Thoracic aorta (tissue), 2 donors: ENCODE measurements at regions not wholly inside any gene's neighbourhood (a gene's known extent, or its start where the extent isn't known, plus 50 kb on each side); places are given as distances from the start of the nearest gene placed in this dataset.

ENCODE experiments used
- ATAC-seq: fragments of 150-250 bp; one replicate; pipeline ENCODE4 v1.8.0; 2017; ENCODE audit warnings: low read depth; ENCODE audit not compliant: insufficient number of reproducible peaks, low FRiP score
- DNase-seq: peaks from one replicate; pipeline ENCODE4 v3.0.0-alpha.2; 2020; ENCODE audit warnings: low spot score
- H3K27ac ChIP-seq, 2 donors: fragments of 200-600 bp; sonication (generic); 1 replicate in 1 of 2; 2 replicates in 1 of 2; pipeline ENCODE4 v1.5.1; 2016; ENCODE audit warnings: mild to moderate bottlenecking in 2 of 2, moderate library complexity in 2 of 2
- H3K27me3 ChIP-seq: fragments of 200-600 bp; sonication (generic); replicated peaks from 2 replicates; pipeline ENCODE4 v1.6.0; 2016; ENCODE audit warnings: mild to moderate bottlenecking; ENCODE audit not compliant: insufficient read depth
- H3K36me3 ChIP-seq: fragments of 200-600 bp; sonication (generic); one replicate; pipeline ENCODE4 v1.5.1; 2016
- H3K4me1 ChIP-seq, 2 donors: fragments of 200-600 bp; sonication (generic); 1 replicate in 1 of 2; 2 replicates in 1 of 2; pipeline versions ENCODE4 v1.5.1 to v1.6.0; 2016; ENCODE audit warnings: low read depth in 2 of 2, mild to moderate bottlenecking in 1 of 2; ENCODE audit not compliant: control insufficient read depth in 1 of 2
- H3K4me3 ChIP-seq: fragments of 200-600 bp; sonication (generic); 2 replicates; pipeline ENCODE4 v1.5.1; 2016; ENCODE audit warnings: mild to moderate bottlenecking
- H3K9me3 ChIP-seq: fragments of 200-600 bp; sonication (generic); 2 replicates; pipeline ENCODE4 v1.5.1; 2016
- TF ChIP-seq, protein P1 (sequence below): fragments of 200-600 bp; sonication (generic); IDR thresholded peaks from one replicate; pipeline ENCODE4 v1.5.1; 2019; ENCODE audit warnings: antibody characterized with exemption

DNA sequence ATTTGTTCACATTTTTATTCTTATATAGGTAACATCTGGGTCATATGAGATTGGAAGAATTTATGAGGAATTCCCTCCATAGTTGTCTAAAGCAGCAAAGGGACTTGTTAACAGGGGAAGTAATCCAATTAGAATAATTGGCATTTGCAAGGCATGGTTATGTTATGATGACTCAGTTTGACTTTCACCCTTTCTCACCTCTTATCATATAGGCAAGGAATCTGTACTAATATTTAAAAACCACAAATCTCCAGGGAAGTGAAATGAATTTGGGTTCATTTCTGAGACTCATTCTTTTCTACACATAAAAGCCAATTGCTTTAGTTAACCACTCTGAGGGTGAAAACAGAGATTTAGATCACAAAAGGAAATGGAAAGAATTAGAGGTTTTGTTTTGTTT lies 281.5 kb upstream of the DKK2 start:
- TF ChIP-seq, protein P1, sequence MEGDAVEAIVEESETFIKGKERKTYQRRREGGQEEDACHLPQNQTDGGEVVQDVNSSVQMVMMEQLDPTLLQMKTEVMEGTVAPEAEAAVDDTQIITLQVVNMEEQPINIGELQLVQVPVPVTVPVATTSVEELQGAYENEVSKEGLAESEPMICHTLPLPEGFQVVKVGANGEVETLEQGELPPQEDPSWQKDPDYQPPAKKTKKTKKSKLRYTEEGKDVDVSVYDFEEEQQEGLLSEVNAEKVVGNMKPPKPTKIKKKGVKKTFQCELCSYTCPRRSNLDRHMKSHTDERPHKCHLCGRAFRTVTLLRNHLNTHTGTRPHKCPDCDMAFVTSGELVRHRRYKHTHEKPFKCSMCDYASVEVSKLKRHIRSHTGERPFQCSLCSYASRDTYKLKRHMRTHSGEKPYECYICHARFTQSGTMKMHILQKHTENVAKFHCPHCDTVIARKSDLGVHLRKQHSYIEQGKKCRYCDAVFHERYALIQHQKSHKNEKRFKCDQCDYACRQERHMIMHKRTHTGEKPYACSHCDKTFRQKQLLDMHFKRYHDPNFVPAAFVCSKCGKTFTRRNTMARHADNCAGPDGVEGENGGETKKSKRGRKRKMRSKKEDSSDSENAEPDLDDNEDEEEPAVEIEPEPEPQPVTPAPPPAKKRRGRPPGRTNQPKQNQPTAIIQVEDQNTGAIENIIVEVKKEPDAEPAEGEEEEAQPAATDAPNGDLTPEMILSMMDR, result no peak
- H3K27ac ChIP-seq, result no peak overlapping the region
- no peaks in the 10 kb centered on the region for H3K36me3 ChIP-seq
- H3K4me1 ChIP-seq, result no peaks in the 10 kb centered on the region
- no peaks in the 10 kb centered on the region for H3K9me3 ChIP-seq
- ATAC-seq (no peak), DNase-seq (no peak)
- no peaks in the 10 kb centered on the region for H3K27me3 ChIP-seq
- no peak overlapping the region for H3K4me3 ChIP-seq

DNA sequence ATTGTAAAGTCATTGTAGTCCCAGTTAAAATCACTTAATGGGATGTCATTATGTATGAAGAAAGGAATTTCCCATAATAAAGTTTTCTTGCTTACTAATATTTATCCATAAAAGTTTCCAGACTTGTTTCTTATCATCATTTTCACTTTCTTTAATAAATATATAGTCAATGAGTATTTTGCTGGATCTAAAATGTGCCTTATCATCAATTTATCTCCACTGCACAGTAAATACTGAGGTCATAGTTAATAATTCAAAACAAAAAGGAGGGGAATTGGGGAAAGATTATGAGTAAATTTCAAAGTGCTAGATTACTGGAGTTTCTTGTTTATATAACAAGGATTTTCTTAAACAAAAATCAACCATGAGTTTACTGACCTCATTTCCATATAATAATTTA lies 279.5 kb upstream of the DKK2 start:
- no peaks in the 10 kb centered on the region for H3K27me3 ChIP-seq
- ATAC-seq (no peak), DNase-seq (no peak)
- TF ChIP-seq, protein P1, result no peak
- no peaks in the 10 kb centered on the region for H3K9me3 ChIP-seq
- no peak overlapping the region for H3K27ac ChIP-seq
- H3K4me1 ChIP-seq, result no peaks in the 10 kb centered on the region
- no peaks in the 10 kb centered on the region for H3K36me3 ChIP-seq
- no peak overlapping the region for H3K4me3 ChIP-seq

DNA sequence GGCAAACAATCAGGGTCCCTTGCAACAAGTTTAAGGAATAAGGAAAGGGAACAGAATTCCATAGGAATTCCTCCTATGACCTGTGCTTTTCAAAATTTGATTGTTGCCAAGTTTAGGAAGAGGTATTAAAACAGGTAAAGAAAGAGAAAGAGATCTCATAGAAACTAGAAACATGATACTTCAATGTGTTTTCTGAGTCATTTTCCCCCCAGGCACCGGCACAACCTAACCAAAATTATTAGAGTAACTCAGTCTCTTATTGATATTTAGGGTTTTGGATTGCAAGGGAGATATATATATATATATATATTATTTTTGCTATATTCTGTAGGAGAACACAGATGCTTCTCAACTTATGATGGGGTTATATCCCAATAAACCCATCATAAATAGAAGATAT lies 278.0 kb upstream of the DKK2 start:
- Histone ChIP-seq H3K27me3 (no peaks in the 10 kb centered on the region), H3K9me3 (no peaks in the 10 kb centered on the region), H3K4me3 (no peak overlapping the region), H3K27ac (no peak overlapping the region), H3K4me1 (no peaks in the 10 kb centered on the region), H3K36me3 (no peaks in the 10 kb centered on the region)
- DNase-seq (no peak), ATAC-seq (no peak)
- TF ChIP-seq, protein P1, result no peak

DNA sequence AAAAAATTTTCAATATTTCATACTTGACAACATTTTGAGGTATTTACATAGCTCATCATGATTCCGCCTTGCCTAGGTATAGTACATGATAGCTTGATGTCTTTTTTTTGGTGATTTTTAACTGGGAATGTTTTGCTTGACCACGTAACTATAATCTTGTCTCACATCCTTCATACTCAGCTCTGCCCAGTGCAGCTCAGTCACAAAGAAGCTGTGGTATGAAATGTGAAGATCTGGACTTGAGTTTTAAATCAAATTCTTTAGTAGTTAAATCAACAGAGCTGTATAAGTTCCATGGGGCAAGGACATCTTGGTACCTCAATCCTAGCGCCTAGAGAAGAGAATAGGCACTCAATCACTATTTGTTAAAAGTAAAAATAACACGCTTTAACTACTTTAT lies 276.3 kb upstream of the DKK2 start:
- H3K27ac ChIP-seq, result no peak overlapping the region
- ATAC-seq (no peak), DNase-seq (no peak)
- H3K27me3 ChIP-seq, result no peaks in the 10 kb centered on the region
- H3K36me3 ChIP-seq, result no peaks in the 10 kb centered on the region
- TF ChIP-seq, protein P1, result no peak
- no peaks in the 10 kb centered on the region for H3K4me1 ChIP-seq
- no peak overlapping the region for H3K4me3 ChIP-seq
- no peaks in the 10 kb centered on the region for H3K9me3 ChIP-seq

DNA sequence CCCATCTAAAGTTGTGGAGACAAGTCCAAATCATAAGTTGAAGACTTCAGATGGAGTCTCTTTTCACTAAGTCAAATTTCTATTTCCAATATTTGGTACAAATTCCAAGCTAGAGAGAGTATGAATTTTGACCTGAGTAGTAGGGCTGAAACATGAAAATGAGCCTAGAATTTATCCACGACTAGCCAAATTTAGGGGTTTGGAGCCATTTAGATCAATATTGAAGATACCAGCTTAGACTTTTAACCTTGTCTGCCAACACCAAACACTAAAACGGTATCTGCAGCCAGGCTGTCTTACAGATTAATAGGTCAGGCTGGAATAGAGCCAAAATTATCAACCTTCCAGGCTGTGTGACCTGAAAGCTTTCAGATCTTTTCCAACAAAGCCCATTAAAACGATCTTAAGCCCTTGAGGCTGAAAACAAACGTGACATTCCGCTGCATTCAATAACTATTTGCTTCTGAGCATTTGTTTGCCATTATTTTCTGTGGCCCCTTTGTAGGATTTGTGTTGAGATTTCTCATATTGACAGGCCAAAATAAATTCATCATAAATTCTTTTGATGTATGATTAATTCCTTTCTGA lies 268.7 kb upstream of the DKK2 start:
- H3K4me1 ChIP-seq, result no peaks in the 10 kb centered on the region
- no peaks in the 10 kb centered on the region for H3K36me3 ChIP-seq
- TF ChIP-seq, protein P1, result no peak
- H3K27me3 ChIP-seq, result no peaks in the 10 kb centered on the region
- ATAC-seq, result no peak
- H3K9me3 ChIP-seq, result no peaks in the 10 kb centered on the region
- H3K27ac ChIP-seq, result no peak overlapping the region
- DNase-seq, result no peak
- H3K4me3 ChIP-seq, result no peak overlapping the region
